Mucosa of descending colon (tissue), 3 donors: ENCODE measurements at regions not wholly inside any gene's neighbourhood (a gene's known extent, or its start where the extent isn't known, plus 50 kb on each side); places are given as distances from the start of the nearest gene placed in this dataset.

ENCODE experiments used
- ATAC-seq: fragments of 200-7000 bp; cut with Tn5 transposase; one replicate; pipeline ENCODE4 v1.9.1; 2020; ENCODE audit warnings: mild to moderate bottlenecking, moderate library complexity
- DNase-seq, 3 donors: peaks; one replicate each; pipeline ENCODE4 v3.0.0-alpha.2; 2020
- H3K36me3 ChIP-seq: fragments of 200-600 bp; one replicate; pipeline ENCODE4 v1.8.0; 2021; ENCODE audit warnings: low read depth, mild to moderate bottlenecking
- H3K4me1 ChIP-seq: fragments of 200-600 bp; one replicate; pipeline ENCODE4 v1.8.0; 2021; ENCODE audit warnings: low read depth, mild to moderate bottlenecking
- H3K4me3 ChIP-seq: fragments of 200-600 bp; one replicate; pipeline ENCODE4 v1.8.0; 2021; ENCODE audit warnings: mild to moderate bottlenecking
- H3K9me3 ChIP-seq: fragments of 200-600 bp; one replicate; pipeline ENCODE4 v1.8.0; 2021; ENCODE audit warnings: mild to moderate bottlenecking
- CTCF ChIP-seq: fragments of 200-600 bp; IDR thresholded peaks from one replicate; pipeline ENCODE4 v1.8.0; 2022; ENCODE audit warnings: antibody characterized with exemption, mild to moderate bottlenecking
- intact Hi-C, 2 donors: fragments of 100-400 bp; cut with DNase I in 1 of 2; cut with micrococcal nuclease in 1 of 2; formaldehyde crosslinking; loops; one replicate each; pipeline versions ENCODE4 v1.11.0 to v1.11.1; 2022; cut with DNase I, micrococcal nuclease
- donor health status: DM: no; HTN: no; CAD: no; lungs with moderate emphysema.
- donor health status: DM: no; HTN: no; CAD: no.
- donor health status: DM: no; HTN: yes; CAD: no.

GRCh38 chr5:38079620-38080402 is 178.5 kb upstream of the EGFLAM start:
- no peak for DNase-seq
- Histone ChIP-seq H3K9me3 (no peaks in the 10 kb centered on the region), H3K36me3 (no peaks in the 10 kb centered on the region), H3K4me1 (no peaks in the 10 kb centered on the region), H3K4me3 (no peak overlapping the region)
- no peak for TF ChIP-seq CTCF
- no peak for ATAC-seq
- intact Hi-C loops, result no loop called here

- H3K4me1 ChIP-seq, result no peaks in the 10 kb centered on the region
- H3K9me3 ChIP-seq, result no peaks in the 10 kb centered on the region
- no peak for ATAC-seq
- TF ChIP-seq CTCF, result no peak
- H3K4me3 ChIP-seq, result no peak overlapping the region
- intact Hi-C loops, result no loop called here
- no peak for DNase-seq
- no peaks in the 10 kb centered on the region for H3K36me3 ChIP-seq
Measured at GRCh38 chr5:38078161-38078560, 180.2 kb upstream of the EGFLAM start.

- Histone ChIP-seq H3K4me3 (no peak overlapping the region), H3K36me3 (no peaks in the 10 kb centered on the region), H3K9me3 (no peaks in the 10 kb centered on the region), H3K4me1 (no peaks in the 10 kb centered on the region)
- ATAC-seq (no peak), DNase-seq (no peak)
- TF ChIP-seq CTCF, result no peak
- intact Hi-C loops, result no loop called here
Measured at GRCh38 chr5:38077652-38078051, 180.7 kb upstream of the EGFLAM start.

DNA sequence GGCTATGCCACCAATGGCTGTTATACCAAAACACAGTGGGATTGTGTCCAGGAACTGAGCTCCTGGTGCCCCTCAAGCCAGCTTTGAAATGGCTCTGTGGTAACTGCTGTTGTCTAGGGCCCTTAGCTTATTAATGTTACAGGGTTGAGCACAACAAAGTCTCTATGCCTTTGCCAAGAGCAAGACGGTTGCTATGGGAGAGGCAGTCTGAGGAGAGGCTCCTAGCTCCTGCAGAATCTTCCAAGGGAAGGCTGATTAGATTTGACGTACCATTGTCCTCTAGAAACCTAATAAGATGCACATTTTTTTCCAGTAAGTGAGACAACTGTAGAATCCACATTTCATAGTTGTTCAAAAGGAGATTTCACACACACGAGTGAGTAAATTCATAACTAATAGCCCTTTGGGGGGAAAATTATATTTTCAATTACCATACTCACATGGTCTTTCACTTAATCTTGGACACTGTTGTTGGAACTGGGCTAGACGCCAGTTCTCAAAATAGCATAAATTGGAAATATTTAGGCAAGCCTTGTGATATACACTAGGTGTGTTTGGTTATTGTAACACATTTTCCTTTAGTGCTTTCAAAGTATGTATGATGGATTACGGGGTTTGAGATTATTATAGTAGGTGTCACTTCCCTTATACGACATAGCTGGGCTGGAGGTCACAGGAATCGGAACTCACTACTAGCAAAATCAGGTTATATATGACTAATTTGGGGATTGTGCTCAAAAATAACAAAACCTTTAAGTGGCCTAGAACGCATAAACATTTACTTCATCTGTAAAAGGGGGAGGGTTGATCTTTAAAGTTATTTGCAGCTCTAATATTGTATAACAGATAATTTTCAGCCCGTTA is 186.3 kb upstream of the EGFLAM start:
- Histone ChIP-seq H3K4me1 (no peaks in the 10 kb centered on the region), H3K36me3 (no peaks in the 10 kb centered on the region), H3K9me3 (no peaks in the 10 kb centered on the region), H3K4me3 (no peak overlapping the region)
- DNase-seq (no peak), ATAC-seq (no peak)
- no peak for TF ChIP-seq CTCF
- intact Hi-C loops, result no loop called here

GRCh38 chr5:38070304-38070950 is 187.9 kb upstream of the EGFLAM start:
- TF ChIP-seq CTCF, result no peak
- Histone ChIP-seq H3K9me3 (no peaks in the 10 kb centered on the region), H3K4me3 (no peak overlapping the region), H3K36me3 (no peaks in the 10 kb centered on the region), H3K4me1 (no peaks in the 10 kb centered on the region)
- intact Hi-C loops, result no loop called here
- ATAC-seq (no peak), DNase-seq (no peak)
